ENCODE measurements at regions not wholly inside any gene's neighbourhood (a gene's known extent, or its start where the extent isn't known, plus 50 kb on each side); places are given as distances from the start of the nearest gene placed in this dataset.

- DNase-seq = no peak
Measured at GRCh38 chr20:12306107-12306506, 388.4 kb downstream of the BTBD3 start.

- no peak for DNase-seq
Measured at GRCh38 chr20:12311094-12311865, 393.6 kb downstream of the BTBD3 start.

DNA sequence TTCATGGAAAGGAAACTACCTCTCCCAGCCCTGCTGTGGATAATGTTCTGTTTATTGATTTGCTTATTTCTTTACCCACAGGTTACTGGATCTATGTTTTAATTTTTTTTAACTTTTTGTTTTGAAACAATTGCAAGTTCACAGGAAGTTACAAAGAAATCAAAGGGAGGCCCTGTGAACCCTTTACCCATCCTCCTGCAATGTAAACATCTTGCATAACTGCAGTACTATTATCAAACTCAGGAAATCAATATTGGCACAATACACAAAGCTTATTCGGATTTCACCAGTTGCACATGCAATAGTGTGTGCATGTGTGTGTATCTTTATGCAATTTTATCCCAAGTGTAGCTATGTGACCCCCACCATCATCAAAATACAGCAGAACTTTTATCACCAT, 398.0 kb downstream of the BTBD3 start:
- DNase-seq = no peak

DNA sequence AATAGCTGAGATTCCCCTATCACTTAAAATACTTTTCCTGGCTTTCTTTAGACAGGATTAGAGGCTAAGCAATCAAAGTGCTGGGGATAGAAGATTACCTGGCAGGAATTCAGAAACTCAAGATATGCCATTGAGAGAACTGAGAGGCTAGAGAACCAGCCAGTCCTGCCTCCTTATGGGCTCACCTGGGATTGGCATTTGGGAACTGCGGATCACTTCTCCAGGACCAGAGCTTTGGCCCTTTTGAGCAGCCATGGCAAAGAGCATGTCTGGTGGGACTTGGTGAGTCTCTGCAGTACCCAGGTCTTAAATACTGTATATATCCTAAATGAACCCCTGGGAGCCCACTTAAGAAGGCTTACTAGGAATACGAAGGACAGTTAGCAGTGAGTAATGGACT, 399.1 kb downstream of the BTBD3 start:
- DNase-seq = no peak

GRCh38 chr20:12317433-12317832, 399.7 kb downstream of the BTBD3 start:
- no peak for DNase-seq

DNA sequence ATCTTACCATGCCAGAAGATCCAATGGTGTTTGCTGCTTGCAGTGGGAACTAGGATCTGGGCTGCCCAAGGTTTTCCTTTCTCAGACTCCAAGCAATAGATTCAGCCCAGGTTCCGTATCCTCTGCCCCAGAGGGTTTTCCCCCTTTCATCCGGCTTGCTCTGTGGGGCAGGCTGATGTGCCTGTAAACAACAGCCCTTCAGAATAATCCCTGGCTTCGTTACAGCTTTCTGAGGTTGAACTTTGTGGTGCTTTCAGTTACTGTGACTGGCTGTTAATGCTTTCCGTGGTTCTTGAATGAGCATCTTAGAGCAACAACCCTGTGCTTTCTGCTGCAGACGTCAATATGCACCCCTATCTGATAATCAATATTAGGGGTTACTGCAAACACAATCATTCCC, 400.4 kb downstream of the BTBD3 start:
- no peak for DNase-seq

DNA sequence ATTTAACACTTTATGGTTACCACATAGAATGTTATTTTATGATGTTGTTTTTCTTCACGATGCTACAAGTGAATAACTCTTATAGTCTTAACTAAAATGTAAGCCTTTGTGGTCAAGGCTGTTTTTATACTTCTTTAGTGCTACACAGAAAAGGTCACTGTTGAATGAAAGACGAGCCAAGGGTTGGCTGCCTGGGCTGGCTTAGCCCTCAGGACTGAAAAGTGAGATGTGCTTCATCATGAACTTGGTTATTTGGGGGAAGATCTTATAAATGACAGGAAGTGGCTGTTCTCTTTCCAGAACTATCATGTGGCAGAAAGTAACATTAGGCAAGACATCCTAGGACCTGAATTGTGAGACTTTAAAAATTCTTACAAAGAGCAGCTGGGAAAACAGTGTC, 404.0 kb downstream of the BTBD3 start:
- DNase-seq = no peak

GRCh38 chr20:12327205-12327604, 409.5 kb downstream of the BTBD3 start:
- DNase-seq = no peak

DNA sequence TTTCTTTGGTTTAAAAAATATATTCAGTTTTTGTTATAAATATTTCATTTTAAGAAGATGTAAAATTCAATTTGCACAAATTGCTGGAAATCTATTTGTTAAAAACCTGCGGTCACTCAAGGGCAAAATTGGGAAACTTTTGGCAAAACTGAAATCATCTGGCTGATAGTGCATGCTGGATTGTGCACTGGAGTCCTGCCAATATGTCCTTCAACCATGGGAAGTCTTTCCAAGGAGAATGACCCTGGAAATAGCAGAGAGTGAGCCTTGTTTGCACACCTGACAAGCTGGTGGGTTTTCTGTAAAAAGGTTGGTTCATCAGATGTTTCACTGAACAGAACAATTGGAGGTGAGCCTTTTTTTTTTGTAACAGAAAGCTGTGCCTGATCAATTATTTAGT, 413.5 kb downstream of the BTBD3 start:
- no peak for DNase-seq

DNA sequence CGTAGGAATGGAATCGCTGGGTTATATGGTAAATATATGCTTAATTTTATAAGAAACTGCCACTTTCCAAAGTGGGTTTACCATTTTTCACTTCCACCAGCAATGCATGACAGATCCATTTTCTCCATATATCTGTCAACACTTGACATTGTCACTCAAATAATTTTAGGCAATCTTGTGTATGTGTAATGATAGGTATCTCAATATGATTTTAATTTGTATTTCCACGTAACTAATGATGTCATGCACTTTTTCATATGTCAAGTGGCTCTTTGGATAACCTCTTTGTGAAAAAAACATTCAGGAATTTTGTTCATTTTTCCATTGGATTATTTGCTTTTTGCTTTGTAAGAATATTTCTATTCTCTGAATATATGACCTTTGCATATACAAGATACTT, 419.9 kb downstream of the BTBD3 start:
- no peak for DNase-seq

- DNase-seq = no peak
Measured at GRCh38 chr20:12345978-12346377, 428.3 kb downstream of the BTBD3 start.

DNA sequence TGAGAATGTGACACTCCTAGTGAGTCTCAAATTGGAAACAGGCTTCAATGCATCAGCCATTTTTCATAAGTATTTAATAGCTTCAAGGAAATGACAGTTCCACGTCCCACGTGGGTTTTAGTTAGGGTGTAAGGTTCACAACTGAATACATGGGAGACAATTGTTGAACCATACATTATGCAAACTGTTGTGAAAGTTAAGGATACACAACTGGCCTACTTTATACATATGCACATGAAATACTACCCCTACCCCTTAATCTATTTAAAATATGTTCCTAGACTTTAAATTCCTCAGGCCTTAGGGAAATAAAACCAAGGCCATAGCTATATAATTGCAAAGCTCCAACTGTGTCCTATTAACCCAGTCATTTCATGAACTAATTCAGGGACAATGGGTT, 436.1 kb downstream of the BTBD3 start:
- DNase-seq = no peak

GRCh38 chr20:12354725-12355124, 437.0 kb downstream of the BTBD3 start:
- DNase-seq = no peak

DNA sequence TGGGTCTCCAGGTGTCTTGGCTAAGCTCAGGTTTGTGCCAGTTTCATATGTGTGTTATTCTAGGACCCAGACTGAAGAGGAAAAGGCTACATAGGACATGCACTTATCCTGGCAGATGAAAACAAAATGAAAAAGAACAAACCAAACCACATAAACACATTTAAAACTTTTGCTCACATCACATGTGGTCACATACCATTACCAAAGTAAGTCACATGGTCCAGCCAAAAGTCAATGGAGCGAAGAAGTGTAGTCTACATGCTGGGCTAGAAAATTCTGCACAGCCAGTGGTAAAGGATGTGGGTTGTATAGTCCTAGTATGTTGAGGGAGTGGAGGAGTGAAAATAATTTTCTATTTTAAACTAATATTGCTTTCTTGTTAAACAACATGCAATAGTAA, 437.5 kb downstream of the BTBD3 start:
- DNase-seq = no peak

- no peak for DNase-seq
Measured at GRCh38 chr20:12358006-12358654, 440.4 kb downstream of the BTBD3 start.

- DNase-seq = no peak
Measured at GRCh38 chr20:12358655-12359009, 440.9 kb downstream of the BTBD3 start.

GRCh38 chr20:12371990-12372389, 454.3 kb downstream of the BTBD3 start:
- DNase-seq = no peak

DNA sequence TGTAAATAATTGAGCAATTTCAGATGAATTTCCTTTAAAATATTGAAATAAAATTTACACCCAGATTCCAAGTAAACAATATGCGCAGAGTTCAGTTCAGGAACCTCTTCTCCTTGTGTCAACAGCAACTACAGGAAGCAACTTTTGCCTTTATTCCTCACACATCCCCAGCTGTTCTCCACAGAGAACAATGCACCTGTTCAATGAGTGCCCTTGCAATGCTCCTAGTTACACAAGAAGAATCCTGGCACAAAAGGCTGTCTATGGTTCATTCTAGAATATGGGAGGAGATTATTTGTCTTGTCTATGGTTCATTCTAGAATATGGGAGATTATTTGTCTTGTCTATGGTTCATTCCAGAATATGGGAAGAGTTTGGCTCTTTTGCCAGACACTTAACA, 454.9 kb downstream of the BTBD3 start:
- DNase-seq = no peak

GRCh38 chr20:12375967-12376366, 458.3 kb downstream of the BTBD3 start:
- DNase-seq = no peak

DNA sequence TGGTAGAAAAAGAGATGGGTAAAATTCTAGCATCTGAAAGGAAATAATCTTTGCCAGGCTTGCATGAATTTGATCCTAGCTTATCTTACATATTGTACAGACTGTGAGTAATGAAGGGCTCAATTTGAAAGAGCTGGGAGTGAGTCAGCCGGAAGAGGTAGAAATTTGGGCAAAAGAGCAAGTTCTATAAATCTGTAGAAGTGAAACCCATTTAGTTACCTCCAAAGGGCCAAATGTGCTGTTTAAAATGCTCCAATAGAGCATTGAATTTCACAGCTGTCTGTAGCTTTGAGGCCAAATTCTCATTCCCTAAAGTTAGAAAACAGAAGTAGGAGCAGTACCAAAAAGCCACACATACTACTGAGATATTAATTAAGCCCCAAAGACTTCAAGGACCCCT, 466.1 kb downstream of the BTBD3 start:
- DNase-seq = no peak

- no peak for DNase-seq
Measured at GRCh38 chr20:12386821-12387220, 469.1 kb downstream of the BTBD3 start.

DNA sequence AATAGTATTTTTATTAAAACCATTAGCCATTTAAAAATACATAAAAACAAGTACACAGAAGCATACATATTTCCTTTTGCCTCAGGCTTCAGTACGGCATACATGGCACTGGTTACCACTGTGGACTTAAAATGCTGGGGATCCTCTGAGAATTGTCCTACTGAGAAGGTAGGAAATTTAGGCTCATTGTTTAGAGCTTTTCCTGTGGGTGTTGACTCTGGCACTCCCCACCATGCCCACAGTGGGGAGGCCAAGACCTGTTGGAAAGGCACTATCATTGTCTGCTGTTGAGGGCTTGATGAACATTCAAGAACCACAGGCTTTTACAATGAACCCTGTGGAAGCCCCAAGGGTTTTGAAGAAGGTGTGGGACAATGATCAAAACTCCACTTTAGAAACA, 473.4 kb downstream of the BTBD3 start:
- DNase-seq = no peak

GRCh38 chr20:12394786-12395185, 477.1 kb downstream of the BTBD3 start:
- no peak for DNase-seq

- DNase-seq = no peak
Measured at GRCh38 chr20:12395353-12395752, 477.7 kb downstream of the BTBD3 start.

DNA sequence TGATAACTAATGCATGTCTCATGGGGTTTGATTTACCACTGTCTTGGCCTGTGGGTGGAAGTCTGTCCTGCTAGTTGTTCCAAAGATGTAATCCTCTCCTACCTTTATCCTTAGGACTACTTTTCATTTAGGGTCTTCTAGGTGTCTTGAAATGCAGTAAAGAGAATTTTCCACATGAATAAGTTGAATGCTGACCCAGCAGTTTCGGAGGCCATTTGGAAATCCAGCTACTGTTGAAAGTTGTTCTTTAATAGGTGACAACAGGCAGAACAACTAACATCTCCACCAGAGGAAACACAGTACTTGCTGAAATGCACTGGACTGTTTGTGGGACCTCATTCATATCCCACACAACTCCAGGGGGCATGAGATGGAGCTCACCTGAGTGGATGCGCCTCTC, 478.1 kb downstream of the BTBD3 start:
- no peak for DNase-seq

Data from NCI-H524 treated with DMSO at 0.1 percent for 48 hours (cell line).